ENCODE measurements at regions not wholly inside any gene's neighbourhood (a gene's known extent, or its start where the extent isn't known, plus 50 kb on each side); places are given as distances from the start of the nearest gene placed in this dataset.
"Not testable (repeated sequence)": the region's sequence is repeated elsewhere in the genome, so short reads cannot be mapped to it uniquely, and the experiment has no call there.

GRCh38 chr3:75327453-75327852 lies 336.7 kb upstream of the FRG2C start:
- no peaks in the 10 kb centered on the region for H3K4me1 Mint-ChIP-seq (ENCODE audit: low read depth)
- no peaks in the 10 kb centered on the region for H3K36me3 Mint-ChIP-seq (ENCODE audit: low read depth)
- DNase-seq (ENCODE audit: low spot score), result no peak
- no peaks in the 10 kb centered on the region for H3K27me3 Mint-ChIP-seq (ENCODE audit: low read depth)
- H3K27ac Mint-ChIP-seq, result no peak overlapping the region
- H3K4me3 Mint-ChIP-seq, result no peak overlapping the region
- H3K9me3 Mint-ChIP-seq, result no peaks in the 10 kb centered on the region

DNA sequence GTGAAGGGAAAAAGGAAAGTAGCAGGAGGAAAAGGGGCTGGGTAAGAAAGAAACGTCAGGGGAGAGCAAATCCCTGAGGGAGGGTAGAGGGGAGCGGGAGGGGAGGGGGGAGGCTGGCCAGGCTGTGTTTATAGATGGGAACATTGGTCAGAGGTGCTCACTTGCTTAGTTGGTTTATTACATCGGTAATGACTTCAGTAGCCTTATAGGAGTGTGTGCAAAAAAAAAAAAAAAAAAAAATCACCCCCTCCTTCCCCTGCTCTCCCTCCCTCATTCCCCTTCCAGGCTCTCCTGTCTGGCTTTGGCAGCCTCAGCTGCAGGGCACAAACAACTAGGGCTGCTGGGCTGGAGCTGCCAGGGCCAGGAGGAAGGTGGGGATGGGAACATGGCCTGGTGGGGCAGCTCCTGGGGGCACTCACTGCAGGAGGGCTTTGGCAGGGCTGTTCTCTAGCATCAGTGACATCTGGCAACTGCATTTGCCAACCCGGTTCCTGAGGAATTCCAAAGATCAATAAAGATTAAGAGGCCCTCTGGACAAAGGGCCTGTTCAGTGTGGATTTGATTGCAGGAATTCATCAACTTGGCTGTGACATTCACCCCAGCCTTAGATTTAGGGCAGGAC lies 334.5 kb upstream of the FRG2C start:
- DNase-seq (ENCODE audit: low spot score), result no peak

GRCh38 chr3:75330446-75330845 lies 333.7 kb upstream of the FRG2C start:
- not testable (repeated sequence) for H3K27ac Mint-ChIP-seq

More for the DNA sequence above, 334.5 kb upstream of the FRG2C start:
- Mint-ChIP-seq H3K4me1 (ENCODE audit: low read depth) (no peaks in the 10 kb centered on the region), H3K27me3 (ENCODE audit: low read depth) (no peaks in the 10 kb centered on the region), H3K36me3 (ENCODE audit: low read depth) (no peaks in the 10 kb centered on the region), H3K27ac (no peak overlapping the region), H3K9me3 (no peaks in the 10 kb centered on the region), H3K4me3 (no peak overlapping the region)

DNA sequence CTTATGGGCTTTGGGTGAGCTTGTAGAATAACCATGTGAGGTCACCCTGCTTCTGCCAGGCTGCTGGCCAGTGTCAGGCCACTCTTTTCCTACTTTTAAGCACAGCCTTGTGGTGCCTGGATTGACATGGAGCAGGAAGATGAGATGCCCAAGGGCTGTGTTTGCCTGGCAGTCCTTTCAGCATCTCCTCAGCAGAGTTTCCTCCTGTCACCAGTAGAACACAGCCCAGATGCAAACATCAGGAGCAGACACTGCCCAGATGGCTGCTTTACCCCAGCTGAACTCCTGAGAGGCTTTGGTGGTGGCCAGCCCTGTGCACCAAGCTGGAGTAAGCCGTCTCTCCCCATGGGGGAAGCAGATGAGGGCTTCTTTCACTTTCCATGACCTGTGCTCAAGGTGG lies 332.0 kb upstream of the FRG2C start:
- not testable (repeated sequence) for H3K4me1 Mint-ChIP-seq (ENCODE audit: low read depth); DNase-seq (ENCODE audit: low spot score); H3K27me3 Mint-ChIP-seq (ENCODE audit: low read depth); H3K27ac Mint-ChIP-seq; H3K4me3 Mint-ChIP-seq; H3K9me3 Mint-ChIP-seq; H3K36me3 Mint-ChIP-seq (ENCODE audit: low read depth)

More at GRCh38 chr3:75330446-75330845, 333.7 kb upstream of the FRG2C start:
- not testable (repeated sequence) for DNase-seq (ENCODE audit: low spot score); H3K9me3 Mint-ChIP-seq; H3K36me3 Mint-ChIP-seq (ENCODE audit: low read depth); H3K4me3 Mint-ChIP-seq; H3K27me3 Mint-ChIP-seq (ENCODE audit: low read depth); H3K4me1 Mint-ChIP-seq (ENCODE audit: low read depth)

DNA sequence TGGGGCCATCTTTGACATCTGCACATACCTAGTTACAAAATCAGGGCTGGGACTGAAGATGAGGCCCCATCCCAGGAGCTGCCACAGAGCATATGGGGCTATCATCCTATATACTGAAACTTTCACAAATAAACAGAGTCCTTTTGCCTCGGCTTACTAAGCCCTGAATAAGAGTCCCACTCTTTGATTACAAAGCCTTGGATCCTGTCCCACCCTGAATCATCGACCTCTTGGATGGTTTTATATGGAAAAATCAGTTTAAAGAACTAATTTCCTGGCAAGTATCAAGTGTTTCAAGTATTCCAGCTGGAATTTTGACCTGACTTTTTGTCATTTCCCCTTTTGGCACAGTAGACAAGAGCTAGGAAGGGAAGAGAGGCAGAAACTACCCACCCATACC lies 331.3 kb upstream of the FRG2C start:
- Mint-ChIP-seq H3K4me1 (ENCODE audit: low read depth) (no peaks in the 10 kb centered on the region), H3K9me3 (no peaks in the 10 kb centered on the region), H3K4me3 (no peak overlapping the region), H3K27ac (no peak overlapping the region), H3K36me3 (ENCODE audit: low read depth) (no peaks in the 10 kb centered on the region), H3K27me3 (ENCODE audit: low read depth) (no peaks in the 10 kb centered on the region)
- no peak for DNase-seq (ENCODE audit: low spot score)

DNA sequence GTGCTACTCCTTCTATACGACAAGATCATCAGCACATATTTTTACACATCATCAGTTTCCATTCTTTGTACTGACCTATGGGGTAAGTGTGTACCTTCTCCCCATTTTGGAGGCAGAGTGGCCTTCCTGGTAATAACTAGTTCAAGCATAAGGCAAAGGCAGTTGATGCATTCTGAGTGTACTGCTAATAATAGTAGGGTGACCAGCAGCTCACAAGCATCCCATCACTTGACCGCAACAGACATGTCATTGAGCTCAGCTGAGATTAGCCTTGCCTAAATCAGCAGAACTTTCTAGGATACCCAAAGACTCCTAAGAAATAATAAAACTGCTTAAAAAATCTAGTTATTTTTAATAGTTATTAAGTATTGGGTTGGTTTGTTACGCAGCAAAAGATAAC lies 329.8 kb upstream of the FRG2C start:
- H3K9me3 Mint-ChIP-seq, result no peaks in the 10 kb centered on the region
- H3K36me3 Mint-ChIP-seq (ENCODE audit: low read depth), result no peaks in the 10 kb centered on the region
- DNase-seq (ENCODE audit: low spot score), result no peak
- no peaks in the 10 kb centered on the region for H3K27me3 Mint-ChIP-seq (ENCODE audit: low read depth)
- H3K27ac Mint-ChIP-seq, result no peak overlapping the region
- H3K4me1 Mint-ChIP-seq (ENCODE audit: low read depth), result no peaks in the 10 kb centered on the region
- no peak overlapping the region for H3K4me3 Mint-ChIP-seq

- Mint-ChIP-seq H3K4me3 (no peak overlapping the region), H3K27me3 (ENCODE audit: low read depth) (no peaks in the 10 kb centered on the region), H3K9me3 (no peaks in the 10 kb centered on the region), H3K36me3 (ENCODE audit: low read depth) (no peaks in the 10 kb centered on the region), H3K27ac (no peak overlapping the region), H3K4me1 (ENCODE audit: low read depth) (no peaks in the 10 kb centered on the region)
- DNase-seq (ENCODE audit: low spot score), result no peak
These were observed 326.8 kb upstream of the FRG2C start for GRCh38 chr3:75337226-75337900.

GRCh38 chr3:75338342-75338741 lies 325.8 kb upstream of the FRG2C start:
- no peaks in the 10 kb centered on the region for H3K9me3 Mint-ChIP-seq
- H3K4me3 Mint-ChIP-seq, result no peak overlapping the region
- H3K4me1 Mint-ChIP-seq (ENCODE audit: low read depth), result no peaks in the 10 kb centered on the region
- no peak for DNase-seq (ENCODE audit: low spot score)
- no peaks in the 10 kb centered on the region for H3K36me3 Mint-ChIP-seq (ENCODE audit: low read depth)
- no peaks in the 10 kb centered on the region for H3K27me3 Mint-ChIP-seq (ENCODE audit: low read depth)
- no peak overlapping the region for H3K27ac Mint-ChIP-seq

DNA sequence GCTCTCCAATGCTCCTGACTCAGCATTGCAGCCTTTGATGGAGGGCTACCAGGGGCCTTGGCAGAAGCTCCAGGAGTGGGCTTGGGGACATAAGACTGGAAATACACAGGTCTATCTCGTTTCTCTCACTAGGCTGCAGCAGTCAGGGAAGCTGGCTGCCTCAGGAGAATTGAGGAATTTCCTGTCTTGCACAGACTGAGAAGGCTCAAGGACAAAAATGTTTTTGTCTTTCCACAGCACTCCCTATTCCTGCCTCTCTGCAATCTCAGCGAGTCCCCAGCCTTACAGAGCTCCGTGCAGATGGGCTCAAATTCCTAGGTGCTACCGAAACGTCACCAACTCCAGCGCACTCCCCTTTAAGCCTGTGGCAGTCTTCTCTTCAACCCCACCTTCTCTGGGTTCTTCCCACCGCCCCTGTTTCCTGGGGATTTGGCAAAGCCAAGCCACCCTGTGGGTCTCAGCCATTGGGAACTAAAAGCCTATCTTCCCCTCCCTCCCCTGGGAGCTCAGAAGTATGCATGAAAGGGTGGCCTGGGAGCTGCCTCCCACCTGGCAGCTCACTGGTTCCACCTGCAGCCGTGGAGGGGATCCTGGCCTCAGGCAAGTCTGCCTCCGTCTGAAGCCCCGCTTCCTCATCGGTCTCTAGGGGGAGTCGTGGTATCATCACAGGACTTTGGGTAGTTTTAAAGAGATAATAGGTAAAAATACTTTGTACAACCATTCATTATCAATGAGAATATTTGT lies 322.6 kb upstream of the FRG2C start:
- H3K27ac Mint-ChIP-seq, result no peak overlapping the region
- H3K4me3 Mint-ChIP-seq, result no peak overlapping the region
- H3K27me3 Mint-ChIP-seq (ENCODE audit: low read depth), result no peaks in the 10 kb centered on the region
- no peak for DNase-seq (ENCODE audit: low spot score)
- no peaks in the 10 kb centered on the region for H3K36me3 Mint-ChIP-seq (ENCODE audit: low read depth)
- H3K4me1 Mint-ChIP-seq (ENCODE audit: low read depth), result no peaks in the 10 kb centered on the region
- no peaks in the 10 kb centered on the region for H3K9me3 Mint-ChIP-seq

DNA sequence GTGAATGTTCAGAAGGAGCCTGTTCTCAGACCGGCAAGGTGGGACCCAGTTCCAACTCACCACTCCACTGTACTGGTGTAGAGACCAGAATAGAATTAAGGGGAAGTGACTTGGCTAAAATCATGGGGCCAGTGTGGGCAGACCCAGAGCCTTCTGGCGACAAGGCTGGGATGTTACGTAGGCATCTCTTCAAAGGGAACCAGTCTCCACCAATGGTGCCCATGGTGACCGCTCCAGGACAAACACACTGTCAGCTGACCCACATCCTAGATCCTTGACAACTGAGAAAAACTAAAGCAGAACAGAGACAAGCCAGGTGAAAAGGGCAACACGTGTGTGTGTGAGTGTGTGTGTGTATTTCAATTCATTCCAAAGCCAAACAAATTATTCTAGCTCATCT lies 321.7 kb upstream of the FRG2C start:
- no peaks in the 10 kb centered on the region for H3K36me3 Mint-ChIP-seq (ENCODE audit: low read depth)
- DNase-seq (ENCODE audit: low spot score), result no peak
- H3K27ac Mint-ChIP-seq, result no peak overlapping the region
- H3K9me3 Mint-ChIP-seq, result no peaks in the 10 kb centered on the region
- H3K4me3 Mint-ChIP-seq, result no peak overlapping the region
- no peaks in the 10 kb centered on the region for H3K27me3 Mint-ChIP-seq (ENCODE audit: low read depth)
- H3K4me1 Mint-ChIP-seq (ENCODE audit: low read depth), result no peaks in the 10 kb centered on the region

GRCh38 chr3:75350536-75350935 lies 313.6 kb upstream of the FRG2C start:
- H3K36me3 Mint-ChIP-seq (ENCODE audit: low read depth); H3K4me3 Mint-ChIP-seq; H3K4me1 Mint-ChIP-seq (ENCODE audit: low read depth); H3K9me3 Mint-ChIP-seq; H3K27me3 Mint-ChIP-seq (ENCODE audit: low read depth); DNase-seq (ENCODE audit: low spot score); H3K27ac Mint-ChIP-seq: not testable (repeated sequence)

DNA sequence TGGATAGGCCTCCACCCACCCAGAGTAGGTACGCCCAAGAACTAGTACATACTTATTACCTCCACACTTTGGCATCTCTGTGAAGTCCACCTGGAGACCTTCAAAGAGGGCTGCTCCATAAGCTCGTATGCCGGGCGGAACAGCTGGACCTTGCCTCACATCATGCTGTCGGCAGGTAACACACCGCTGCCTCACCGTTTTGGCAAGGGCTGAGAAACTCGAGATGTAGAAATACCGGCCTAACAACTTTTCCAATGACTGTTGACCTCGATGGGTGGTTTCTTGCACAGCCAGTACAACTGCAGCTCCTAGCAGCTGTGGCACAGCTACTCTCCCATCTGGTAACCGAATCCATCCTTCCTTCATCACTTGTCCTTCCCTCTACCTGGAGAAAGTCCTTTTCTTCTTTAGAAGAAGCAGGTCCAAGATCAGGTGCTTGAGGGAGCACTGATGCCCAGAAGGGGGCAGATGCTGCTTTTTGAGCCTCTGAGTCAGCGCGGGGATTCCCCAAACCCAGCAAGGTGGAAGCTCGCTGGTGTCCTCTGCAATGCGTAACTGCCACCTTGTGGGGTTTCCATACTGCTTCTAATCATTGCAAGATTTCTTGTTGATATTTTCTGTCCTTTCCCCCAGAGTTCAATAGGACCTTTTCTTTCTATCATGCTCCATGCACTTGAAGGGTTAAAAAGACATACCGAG lies 301.9 kb upstream of the FRG2C start:
- peak; percentile 44 for DNase-seq (ENCODE audit: low spot score)
- not testable (repeated sequence) for H3K9me3 Mint-ChIP-seq; H3K27ac Mint-ChIP-seq; H3K4me1 Mint-ChIP-seq (ENCODE audit: low read depth); H3K4me3 Mint-ChIP-seq; H3K36me3 Mint-ChIP-seq (ENCODE audit: low read depth); H3K27me3 Mint-ChIP-seq (ENCODE audit: low read depth)

- DNase-seq (ENCODE audit: low spot score); H3K36me3 Mint-ChIP-seq (ENCODE audit: low read depth); H3K9me3 Mint-ChIP-seq; H3K27me3 Mint-ChIP-seq (ENCODE audit: low read depth); H3K27ac Mint-ChIP-seq; H3K4me1 Mint-ChIP-seq (ENCODE audit: low read depth): not testable (repeated sequence)
- peak overlapping the region; percentile 60 for H3K4me3 Mint-ChIP-seq
These were observed 291.2 kb upstream of the FRG2C start for GRCh38 chr3:75372964-75373363.

GRCh38 chr3:75379840-75380239 lies 284.3 kb upstream of the FRG2C start:
- H3K4me1 Mint-ChIP-seq (ENCODE audit: low read depth); H3K4me3 Mint-ChIP-seq; H3K27me3 Mint-ChIP-seq (ENCODE audit: low read depth); H3K27ac Mint-ChIP-seq; H3K36me3 Mint-ChIP-seq (ENCODE audit: low read depth); DNase-seq (ENCODE audit: low spot score): not testable (repeated sequence)
- H3K9me3 Mint-ChIP-seq, result peaks cover 15% of the 10 kb centered on the region
